SK-N-SH treated with all-trans-retinoic acid at 6 μM for 48 hours (cell line): ENCODE measurements at regions not wholly inside any gene's neighbourhood (a gene's known extent, or its start where the extent isn't known, plus 50 kb on each side); places are given as distances from the start of the nearest gene placed in this dataset.

ENCODE experiments used
- ARNTL ChIP-seq: fragments of 450-650 bp; formaldehyde crosslinking; IDR thresholded peaks from 2 replicates; pipeline ENCODE4 v1.5.0; 2020; ENCODE audit warnings: low read depth, mild to moderate bottlenecking, moderate library complexity, borderline replicate concordance
- BACH2 ChIP-seq: fragments of 250-450 bp; sonication (Bioruptor Pico); IDR thresholded peaks from 2 replicates; pipeline ENCODE4 v1.9.0; 2021; ENCODE audit warnings: mild to moderate bottlenecking, borderline replicate concordance
- CSDC2 ChIP-seq: fragments of 250-450 bp; sonication (Bioruptor Pico); IDR thresholded peaks from 2 replicates; pipeline ENCODE4 v1.5.0; 2020; ENCODE audit warnings: mild to moderate bottlenecking, moderate library complexity
- ESRRG ChIP-seq: fragments of 250-450 bp; sonication (Bioruptor Pico); IDR thresholded peaks from 2 replicates; pipeline ENCODE4 v1.6.1; 2021; ENCODE audit warnings: mild to moderate bottlenecking
- GLIS3 ChIP-seq: fragments of 250-450 bp; sonication (Bioruptor Pico); IDR thresholded peaks from 2 replicates; pipeline ENCODE4 v1.5.0; 2020; ENCODE audit warnings: mild to moderate bottlenecking, moderate library complexity
- OSR1 ChIP-seq: fragments of 250-450 bp; sonication (Bioruptor Pico); IDR thresholded peaks from 2 replicates; pipeline ENCODE4 v1.8.0; 2022; ENCODE audit warnings: moderate library complexity, mild to moderate bottlenecking, inconsistent platforms
- RARB ChIP-seq: fragments of 250-450 bp; sonication (Bioruptor Pico); IDR thresholded peaks from 2 replicates; pipeline ENCODE4 v1.8.0; 2021; ENCODE audit warnings: mild to moderate bottlenecking, moderate library complexity
- ZFP3 ChIP-seq: fragments of 250-450 bp; sonication (Bioruptor Pico); IDR thresholded peaks from 2 replicates; pipeline ENCODE4 v1.5.0; 2020; ENCODE audit warnings: mild to moderate bottlenecking, moderate library complexity
- ZFP30 ChIP-seq: fragments of 450-650 bp; formaldehyde crosslinking; IDR thresholded peaks from 2 replicates; pipeline ENCODE4 v1.5.0; 2022; ENCODE audit warnings: mild to moderate bottlenecking, moderate library complexity
- TF ChIP-seq, protein P1 (sequence below): fragments of 250-450 bp; sonication (Bioruptor Pico); IDR thresholded peaks from 2 replicates; pipeline ENCODE4 v1.5.0; 2020; ENCODE audit warnings: mild to moderate bottlenecking, moderate library complexity
- TF ChIP-seq, protein P2 (sequence below): fragments of 250-450 bp; sonication (Bioruptor Pico); IDR thresholded peaks from 2 replicates; pipeline ENCODE4 v1.8.0; 2020; ENCODE audit warnings: mild to moderate bottlenecking, moderate library complexity, borderline replicate concordance
- TF ChIP-seq, protein P3 (sequence below): fragments of 250-450 bp; sonication (Bioruptor Pico); IDR thresholded peaks from 2 replicates; pipeline ENCODE4 v1.5.1; 2020; ENCODE audit warnings: low read depth, mild to moderate bottlenecking, moderate library complexity

DNA sequence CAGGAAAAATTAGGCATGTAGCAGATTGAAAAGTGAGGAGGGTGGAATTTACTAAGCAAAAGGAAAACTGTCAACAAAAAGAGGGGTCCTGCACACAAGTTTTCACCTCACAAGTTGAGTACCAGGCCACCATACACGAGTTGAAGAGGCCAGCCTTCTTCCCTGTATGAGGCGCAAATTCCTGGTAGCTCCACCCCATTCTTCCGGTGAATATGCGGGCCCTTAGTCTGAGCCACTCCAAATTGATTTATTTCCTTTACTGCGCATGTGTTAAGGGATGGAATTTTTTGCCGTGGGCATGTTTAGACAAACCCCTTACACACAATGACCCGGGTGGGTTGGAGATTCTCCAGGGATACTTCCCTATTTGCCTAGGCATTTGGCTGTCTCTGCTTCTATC lies 942.1 kb upstream of the GRIA3 start:
- no peak for TF ChIP-seq BACH2 (CRISPR knock-in tag)
- no peak for TF ChIP-seq ZFP30 (CRISPR knock-in tag)
- no peak for TF ChIP-seq RARB (CRISPR knock-in tag)
- no peak for TF ChIP-seq ESRRG (CRISPR knock-in tag)
- no peak for TF ChIP-seq ZFP3 (CRISPR knock-in tag)
- TF ChIP-seq, protein P1, sequence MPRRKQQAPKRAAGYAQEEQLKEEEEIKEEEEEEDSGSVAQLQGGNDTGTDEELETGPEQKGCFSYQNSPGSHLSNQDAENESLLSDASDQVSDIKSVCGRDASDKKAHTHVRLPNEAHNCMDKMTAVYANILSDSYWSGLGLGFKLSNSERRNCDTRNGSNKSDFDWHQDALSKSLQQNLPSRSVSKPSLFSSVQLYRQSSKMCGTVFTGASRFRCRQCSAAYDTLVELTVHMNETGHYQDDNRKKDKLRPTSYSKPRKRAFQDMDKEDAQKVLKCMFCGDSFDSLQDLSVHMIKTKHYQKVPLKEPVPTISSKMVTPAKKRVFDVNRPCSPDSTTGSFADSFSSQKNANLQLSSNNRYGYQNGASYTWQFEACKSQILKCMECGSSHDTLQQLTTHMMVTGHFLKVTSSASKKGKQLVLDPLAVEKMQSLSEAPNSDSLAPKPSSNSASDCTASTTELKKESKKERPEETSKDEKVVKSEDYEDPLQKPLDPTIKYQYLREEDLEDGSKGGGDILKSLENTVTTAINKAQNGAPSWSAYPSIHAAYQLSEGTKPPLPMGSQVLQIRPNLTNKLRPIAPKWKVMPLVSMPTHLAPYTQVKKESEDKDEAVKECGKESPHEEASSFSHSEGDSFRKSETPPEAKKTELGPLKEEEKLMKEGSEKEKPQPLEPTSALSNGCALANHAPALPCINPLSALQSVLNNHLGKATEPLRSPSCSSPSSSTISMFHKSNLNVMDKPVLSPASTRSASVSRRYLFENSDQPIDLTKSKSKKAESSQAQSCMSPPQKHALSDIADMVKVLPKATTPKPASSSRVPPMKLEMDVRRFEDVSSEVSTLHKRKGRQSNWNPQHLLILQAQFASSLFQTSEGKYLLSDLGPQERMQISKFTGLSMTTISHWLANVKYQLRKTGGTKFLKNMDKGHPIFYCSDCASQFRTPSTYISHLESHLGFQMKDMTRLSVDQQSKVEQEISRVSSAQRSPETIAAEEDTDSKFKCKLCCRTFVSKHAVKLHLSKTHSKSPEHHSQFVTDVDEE: no peak
- no peak for TF ChIP-seq OSR1 (CRISPR knock-in tag)
- TF ChIP-seq, protein P2, sequence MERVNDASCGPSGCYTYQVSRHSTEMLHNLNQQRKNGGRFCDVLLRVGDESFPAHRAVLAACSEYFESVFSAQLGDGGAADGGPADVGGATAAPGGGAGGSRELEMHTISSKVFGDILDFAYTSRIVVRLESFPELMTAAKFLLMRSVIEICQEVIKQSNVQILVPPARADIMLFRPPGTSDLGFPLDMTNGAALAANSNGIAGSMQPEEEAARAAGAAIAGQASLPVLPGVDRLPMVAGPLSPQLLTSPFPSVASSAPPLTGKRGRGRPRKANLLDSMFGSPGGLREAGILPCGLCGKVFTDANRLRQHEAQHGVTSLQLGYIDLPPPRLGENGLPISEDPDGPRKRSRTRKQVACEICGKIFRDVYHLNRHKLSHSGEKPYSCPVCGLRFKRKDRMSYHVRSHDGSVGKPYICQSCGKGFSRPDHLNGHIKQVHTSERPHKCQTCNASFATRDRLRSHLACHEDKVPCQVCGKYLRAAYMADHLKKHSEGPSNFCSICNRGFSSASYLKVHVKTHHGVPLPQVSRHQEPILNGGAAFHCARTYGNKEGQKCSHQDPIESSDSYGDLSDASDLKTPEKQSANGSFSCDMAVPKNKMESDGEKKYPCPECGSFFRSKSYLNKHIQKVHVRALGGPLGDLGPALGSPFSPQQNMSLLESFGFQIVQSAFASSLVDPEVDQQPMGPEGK: no peak
- TF ChIP-seq GLIS3 (CRISPR knock-in tag): no peak
- TF ChIP-seq, protein P3, sequence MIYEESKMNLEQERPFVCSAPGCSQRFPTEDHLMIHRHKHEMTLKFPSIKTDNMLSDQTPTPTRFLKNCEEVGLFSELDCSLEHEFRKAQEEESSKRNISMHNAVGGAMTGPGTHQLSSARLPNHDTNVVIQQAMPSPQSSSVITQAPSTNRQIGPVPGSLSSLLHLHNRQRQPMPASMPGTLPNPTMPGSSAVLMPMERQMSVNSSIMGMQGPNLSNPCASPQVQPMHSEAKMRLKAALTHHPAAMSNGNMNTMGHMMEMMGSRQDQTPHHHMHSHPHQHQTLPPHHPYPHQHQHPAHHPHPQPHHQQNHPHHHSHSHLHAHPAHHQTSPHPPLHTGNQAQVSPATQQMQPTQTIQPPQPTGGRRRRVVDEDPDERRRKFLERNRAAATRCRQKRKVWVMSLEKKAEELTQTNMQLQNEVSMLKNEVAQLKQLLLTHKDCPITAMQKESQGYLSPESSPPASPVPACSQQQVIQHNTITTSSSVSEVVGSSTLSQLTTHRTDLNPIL (CRISPR knock-in tag): no peak
- no peak for TF ChIP-seq ARNTL (CRISPR knock-in tag)
- no peak for TF ChIP-seq CSDC2
